ENCODE measurements at regions not wholly inside any gene's neighbourhood (a gene's known extent, or its start where the extent isn't known, plus 50 kb on each side); places are given as distances from the start of the nearest gene placed in this dataset.

DNA sequence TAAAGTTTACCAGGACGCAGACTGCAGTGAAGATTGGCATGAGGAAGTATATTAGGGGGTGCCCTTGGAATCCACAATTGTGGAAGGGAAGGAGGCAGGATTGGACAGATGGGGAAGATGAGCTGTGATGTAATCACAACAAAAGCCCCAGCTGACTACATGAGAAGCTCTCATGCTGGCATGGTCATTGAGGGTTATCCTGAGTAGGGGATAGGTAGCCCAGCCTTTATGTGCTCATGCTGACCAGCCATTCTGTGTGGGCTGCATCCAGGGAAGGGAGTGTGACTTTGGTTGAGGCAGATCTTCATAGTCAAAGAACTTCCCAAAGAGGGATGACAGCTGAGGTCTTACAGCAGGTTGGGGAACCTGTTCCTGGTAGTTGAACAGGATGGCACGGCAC lies 52.0 kb upstream of the RANBP6 start:
- Histone ChIP-seq H3K9me2 (replicated peaks; ENCODE audit: low read length) (no peaks in the 10 kb centered on the region), H3K79me2 (ENCODE audit: low read length) (no peaks in the 10 kb centered on the region), H3K27me3 (ENCODE audit: low read length) (no peaks in the 10 kb centered on the region), H3K9me3 (ENCODE audit: low read length) (no peaks in the 10 kb centered on the region), H2AFZ (ENCODE audit: low read length) (no peak overlapping the region), H3K27ac (ENCODE audit: low read length) (no peak overlapping the region), H3K4me3 (ENCODE audit: low read length) (no peak overlapping the region), H3F3A (ENCODE audit: low read length, unreplicated experiment) (no peaks in the 10 kb centered on the region), H3K4me1 (ENCODE audit: insufficient read depth, low read length) (no peaks in the 10 kb centered on the region), H3K4me2 (ENCODE audit: low read length) (no peak overlapping the region), H4K20me1 (ENCODE audit: low read length) (no peaks in the 10 kb centered on the region), H3K9ac (ENCODE audit: low read length) (no peak overlapping the region), H3K36me3 (ENCODE audit: low read depth, low read length) (no peaks in the 10 kb centered on the region)
- ChIA-PET POLR2A (ENCODE audit: unreplicated experiment) (no interaction called here), CTCF (no interaction called here)
- BruUV-seq (replicated peaks) = no TSS peak
- intact Hi-C loops (cut with micrococcal nuclease) = no loop called here
- TF ChIP-seq EZH2 (IDR thresholded peaks at IDR 0.05; ENCODE audit: low read length, unreplicated experiment) (no peak), EZH2phosphoT487 (IDR thresholded peaks at IDR 0.05; ENCODE audit: borderline replicate concordance, low read length) (no peak)
- TF ChIP-seq, protein P1, sequence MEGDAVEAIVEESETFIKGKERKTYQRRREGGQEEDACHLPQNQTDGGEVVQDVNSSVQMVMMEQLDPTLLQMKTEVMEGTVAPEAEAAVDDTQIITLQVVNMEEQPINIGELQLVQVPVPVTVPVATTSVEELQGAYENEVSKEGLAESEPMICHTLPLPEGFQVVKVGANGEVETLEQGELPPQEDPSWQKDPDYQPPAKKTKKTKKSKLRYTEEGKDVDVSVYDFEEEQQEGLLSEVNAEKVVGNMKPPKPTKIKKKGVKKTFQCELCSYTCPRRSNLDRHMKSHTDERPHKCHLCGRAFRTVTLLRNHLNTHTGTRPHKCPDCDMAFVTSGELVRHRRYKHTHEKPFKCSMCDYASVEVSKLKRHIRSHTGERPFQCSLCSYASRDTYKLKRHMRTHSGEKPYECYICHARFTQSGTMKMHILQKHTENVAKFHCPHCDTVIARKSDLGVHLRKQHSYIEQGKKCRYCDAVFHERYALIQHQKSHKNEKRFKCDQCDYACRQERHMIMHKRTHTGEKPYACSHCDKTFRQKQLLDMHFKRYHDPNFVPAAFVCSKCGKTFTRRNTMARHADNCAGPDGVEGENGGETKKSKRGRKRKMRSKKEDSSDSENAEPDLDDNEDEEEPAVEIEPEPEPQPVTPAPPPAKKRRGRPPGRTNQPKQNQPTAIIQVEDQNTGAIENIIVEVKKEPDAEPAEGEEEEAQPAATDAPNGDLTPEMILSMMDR (conservative IDR thresholded peaks at IDR 0.05; ENCODE audit: low read depth, low read length) = no peak
- no peak for DNase-seq
- ATAC-seq = no peak

Measured in PC-3 (cell line).